GM19025 (cell line): ENCODE measurements at regions not wholly inside any gene's neighbourhood (a gene's known extent, or its start where the extent isn't known, plus 50 kb on each side); places are given as distances from the start of the nearest gene placed in this dataset.

Source experiments
- ATAC-seq: cut with Tn5 transposase; IDR thresholded peaks from one replicate; pipeline ENCODE4 v1.9.1; 2021; ENCODE audit warnings: mild to moderate bottlenecking, low read depth, moderate library complexity; ENCODE audit not compliant: unreplicated experiment

GRCh38 chr2:144165599-144166250 is 354.2 kb downstream of the ZEB2 start:
- ATAC-seq = no peak

- ATAC-seq = no peak
Observed at GRCh38 chr2:144163592-144163991, 356.3 kb downstream of the ZEB2 start.

GRCh38 chr2:144162652-144163051 is 357.3 kb downstream of the ZEB2 start:
- ATAC-seq = no peak

GRCh38 chr2:144161061-144161460 is 358.9 kb downstream of the ZEB2 start:
- ATAC-seq = no peak

GRCh38 chr2:144159240-144159639 is 360.7 kb downstream of the ZEB2 start:
- ATAC-seq = no peak

GRCh38 chr2:144158096-144158495 is 361.8 kb downstream of the ZEB2 start:
- ATAC-seq = no peak

- no peak for ATAC-seq
Observed at GRCh38 chr2:144156736-144157640, 362.9 kb downstream of the ZEB2 start.

GRCh38 chr2:144154205-144154604 is 365.7 kb downstream of the ZEB2 start:
- no peak for ATAC-seq

GRCh38 chr2:144152817-144153271 is 367.1 kb downstream of the ZEB2 start:
- ATAC-seq = no peak

- no peak for ATAC-seq
Observed at GRCh38 chr2:144151851-144152250, 368.1 kb downstream of the ZEB2 start.

GRCh38 chr2:144151405-144151804 is 368.5 kb downstream of the ZEB2 start:
- ATAC-seq = no peak

- ATAC-seq = no peak
Observed at GRCh38 chr2:144147356-144147755, 372.6 kb downstream of the ZEB2 start.

GRCh38 chr2:144146876-144147275 is 373.0 kb downstream of the ZEB2 start:
- ATAC-seq = no peak

GRCh38 chr2:144146076-144146475 is 373.8 kb downstream of the ZEB2 start:
- ATAC-seq = no peak

- no peak for ATAC-seq
Observed at GRCh38 chr2:144143294-144144151, 376.4 kb downstream of the ZEB2 start.

- ATAC-seq = no peak
Observed at GRCh38 chr2:144140891-144141290, 379.0 kb downstream of the ZEB2 start.

GRCh38 chr2:144137705-144138428 is 382.1 kb downstream of the ZEB2 start:
- no peak for ATAC-seq

- ATAC-seq = no peak
Observed at GRCh38 chr2:144137272-144137671, 382.6 kb downstream of the ZEB2 start.

GRCh38 chr2:144136297-144137010 is 383.5 kb downstream of the ZEB2 start:
- ATAC-seq = no peak
